ENCODE measurements at regions not wholly inside any gene's neighbourhood (a gene's known extent, or its start where the extent isn't known, plus 50 kb on each side); places are given as distances from the start of the nearest gene placed in this dataset.

DNA sequence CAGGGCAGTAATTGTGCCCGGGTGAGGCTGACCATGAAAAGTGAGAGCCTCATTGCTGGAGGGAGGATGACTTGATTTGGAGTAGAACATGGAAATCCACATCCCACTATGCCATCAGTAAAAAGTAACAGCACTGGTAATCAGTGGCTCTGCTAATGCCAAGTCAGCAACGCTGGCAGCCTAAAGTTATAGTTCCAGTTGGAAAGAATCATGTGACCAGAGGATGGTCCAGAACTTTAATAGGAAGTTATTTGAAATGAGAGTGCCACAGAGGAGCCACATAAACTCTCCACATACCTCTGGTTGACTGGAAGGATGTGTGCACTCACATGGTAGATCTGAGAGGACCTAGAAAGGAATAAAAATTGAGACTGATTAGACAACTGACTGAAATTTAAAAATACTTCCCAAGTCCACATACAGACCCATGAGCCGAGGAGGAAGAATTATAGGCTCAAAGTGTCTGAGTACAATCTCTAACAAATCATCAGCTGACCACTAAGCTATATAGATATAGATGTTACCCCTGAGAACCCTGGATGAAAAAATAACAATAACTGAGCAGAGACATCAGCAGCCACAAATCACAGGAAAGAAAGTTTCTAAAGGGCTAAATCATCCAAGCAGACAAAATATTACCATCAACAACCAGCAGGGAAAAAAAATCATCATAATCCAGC lies 346.8 kb downstream of the STK39 start:
- no peak for ATAC-seq
- DNase-seq, result no peak
- intact Hi-C loops (cut with micrococcal nuclease), result no loop called here

DNA sequence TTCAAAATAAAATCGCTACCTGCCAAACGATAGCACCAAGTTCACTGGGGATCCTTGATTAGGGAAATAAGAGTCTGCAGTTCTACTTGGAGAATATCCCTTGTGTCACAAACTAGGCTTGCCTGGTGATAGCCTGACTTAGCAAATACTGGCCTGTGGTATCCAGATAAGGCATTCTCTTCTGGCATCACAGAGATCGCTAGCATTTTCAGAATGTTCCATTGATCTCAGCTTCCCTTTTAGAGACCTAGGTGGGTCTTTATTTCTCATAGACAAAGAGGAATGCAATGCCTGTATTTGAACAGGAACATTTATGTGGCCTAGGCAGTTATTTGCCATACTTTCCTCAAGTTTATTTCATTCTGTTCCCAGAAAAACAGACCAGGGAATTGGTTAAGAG lies 349.1 kb downstream of the STK39 start:
- DNase-seq (no peak), ATAC-seq (no peak)

DNA sequence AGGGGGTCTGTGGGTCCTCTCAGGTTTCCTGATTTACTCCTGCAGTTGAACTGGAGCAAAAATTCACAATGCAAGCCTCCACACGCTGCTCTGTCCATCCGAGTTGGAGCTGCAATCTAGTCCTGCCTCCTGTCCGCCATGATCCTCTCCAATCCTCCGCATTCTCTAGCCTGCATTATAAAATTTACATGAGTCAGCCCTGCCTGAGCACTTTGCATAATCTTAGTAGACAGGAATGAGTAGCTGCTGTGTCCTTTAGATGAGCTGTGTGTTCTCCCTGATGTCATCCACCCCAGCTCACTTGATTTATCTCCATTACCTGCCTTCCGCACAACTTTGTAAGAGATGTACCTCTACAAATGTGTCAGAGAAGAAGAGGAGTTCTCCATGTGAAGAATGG lies 355.6 kb downstream of the STK39 start:
- intact Hi-C loops (cut with micrococcal nuclease), result no loop called here
- ATAC-seq, result no peak
- DNase-seq, result no peak

More for the DNA sequence above, 349.1 kb downstream of the STK39 start:
- intact Hi-C loops (cut with micrococcal nuclease), result no loop called here

DNA sequence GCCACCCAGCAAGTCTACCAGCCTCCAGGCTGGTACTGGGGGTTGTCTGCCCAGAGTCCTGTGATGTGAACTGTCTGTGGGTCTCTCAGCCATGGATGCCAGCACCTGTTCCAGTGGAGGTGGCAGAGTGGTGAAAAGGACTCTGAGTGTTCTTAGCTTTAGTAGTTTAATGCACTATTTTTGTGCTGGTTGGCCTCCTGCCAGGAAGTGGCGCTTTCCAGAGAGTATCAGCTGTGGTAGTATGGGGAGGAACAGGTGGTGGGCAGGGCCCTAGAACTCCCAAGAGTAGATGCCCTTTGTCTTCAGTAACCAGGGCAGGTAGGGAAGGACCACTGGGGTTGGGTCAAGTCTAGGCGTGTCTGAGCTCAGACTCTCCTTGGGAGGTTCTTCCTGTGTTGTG lies 356.7 kb downstream of the STK39 start:
- intact Hi-C loops (cut with micrococcal nuclease), result no loop called here

DNA sequence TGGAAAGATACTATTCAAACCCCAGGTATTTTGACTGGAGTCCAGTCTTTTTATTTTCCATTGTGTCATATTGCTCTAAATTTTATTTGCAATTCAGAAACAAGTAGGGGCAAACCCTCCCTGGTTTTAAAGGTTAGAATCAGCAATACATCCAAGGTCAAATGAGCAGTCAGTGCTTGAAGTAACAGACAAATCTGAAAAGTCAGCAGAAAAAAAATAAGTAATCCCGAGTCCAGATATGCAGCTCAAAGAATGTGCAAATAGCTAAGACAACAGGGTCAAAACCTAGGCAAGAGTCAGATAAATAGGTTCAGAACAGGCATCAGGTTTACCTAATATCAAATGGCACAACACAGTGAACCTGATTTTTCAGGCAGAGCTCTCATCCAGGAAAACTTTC lies 367.0 kb downstream of the STK39 start:
- intact Hi-C loops (cut with micrococcal nuclease), result no loop called here
- DNase-seq (no peak), ATAC-seq (no peak)

More for the DNA sequence above, 356.7 kb downstream of the STK39 start:
- ATAC-seq, result no peak
- DNase-seq, result no peak

DNA sequence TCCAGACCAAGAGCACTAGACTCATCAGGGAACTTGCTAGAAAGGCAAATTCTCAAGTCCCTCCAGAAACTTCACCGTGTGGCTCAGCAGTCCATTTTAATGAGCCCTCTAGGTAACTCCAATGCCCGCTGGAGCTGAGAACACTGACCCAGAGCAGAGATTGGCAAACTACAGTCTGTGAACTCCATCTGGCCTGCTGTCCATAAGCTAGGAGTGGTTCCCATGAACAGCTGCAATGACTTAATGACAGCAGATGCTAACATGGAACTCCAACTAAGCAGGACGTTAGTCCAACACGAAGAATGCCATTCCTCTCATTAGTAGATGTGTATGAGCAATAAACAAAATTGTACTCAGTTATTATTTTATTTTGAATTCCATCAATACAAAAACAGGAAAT lies 371.9 kb downstream of the STK39 start:
- no peak for ATAC-seq

DNA sequence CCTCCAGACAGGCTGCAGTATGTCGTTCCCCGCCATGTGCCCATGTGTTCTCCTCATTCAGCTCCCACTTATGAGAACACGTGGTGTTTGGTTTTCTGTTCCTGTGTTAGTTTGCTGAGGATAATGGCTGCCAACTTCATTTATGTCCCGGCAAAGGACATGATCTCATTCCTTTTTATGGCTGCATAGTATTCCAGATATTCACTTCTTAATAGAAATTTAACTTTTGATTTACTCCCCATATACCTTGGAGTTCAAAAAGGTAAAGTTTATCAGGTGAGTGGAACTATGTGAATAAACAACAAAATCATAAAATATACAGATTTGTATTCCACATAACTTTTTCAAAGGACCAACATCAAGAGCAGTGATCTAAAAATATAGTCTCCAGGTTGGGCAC lies 372.6 kb downstream of the STK39 start:
- DNase-seq (no peak), ATAC-seq (no peak)
- intact Hi-C loops (cut with micrococcal nuclease), result no loop called here

More for the DNA sequence above, 371.9 kb downstream of the STK39 start:
- DNase-seq, result no peak
- intact Hi-C loops (cut with micrococcal nuclease), result no loop called here

DNA sequence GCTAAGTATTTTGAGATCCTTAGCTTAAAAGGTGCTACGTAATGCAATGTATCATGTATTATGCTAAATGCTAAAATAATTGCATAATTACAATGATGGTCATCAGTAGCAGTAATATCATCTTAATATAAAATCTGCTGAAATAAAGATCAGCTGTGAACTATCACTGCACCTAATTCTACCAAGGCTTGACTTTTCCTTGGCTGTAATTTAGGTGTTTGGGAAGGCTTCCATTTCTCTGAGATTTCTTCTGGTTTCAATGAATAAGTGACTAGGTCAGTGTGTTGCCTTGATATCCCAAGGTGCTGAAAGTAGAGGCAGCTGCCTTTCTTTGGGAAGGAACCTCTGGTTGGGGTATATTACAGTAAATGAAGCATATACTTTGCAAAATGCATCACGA lies 376.1 kb downstream of the STK39 start:
- intact Hi-C loops (cut with micrococcal nuclease), result no loop called here
- DNase-seq, result no peak
- ATAC-seq, result no peak

DNA sequence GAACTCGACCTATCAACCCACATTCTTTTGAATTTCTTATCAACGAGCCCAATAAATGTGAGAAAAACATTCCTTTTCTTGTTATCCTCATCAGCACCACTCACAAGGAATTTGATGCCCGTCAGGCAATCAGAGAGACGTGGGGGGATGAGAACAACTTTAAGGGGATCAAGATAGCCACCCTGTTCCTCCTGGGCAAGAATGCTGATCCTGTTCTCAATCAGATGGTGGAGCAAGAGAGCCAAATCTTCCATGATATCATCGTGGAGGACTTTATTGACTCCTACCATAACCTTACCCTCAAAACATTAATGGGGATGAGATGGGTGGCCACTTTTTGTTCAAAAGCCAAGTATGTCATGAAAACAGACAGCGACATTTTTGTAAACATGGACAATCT lies 378.2 kb downstream of the STK39 start:
- no peak for ATAC-seq

DNA sequence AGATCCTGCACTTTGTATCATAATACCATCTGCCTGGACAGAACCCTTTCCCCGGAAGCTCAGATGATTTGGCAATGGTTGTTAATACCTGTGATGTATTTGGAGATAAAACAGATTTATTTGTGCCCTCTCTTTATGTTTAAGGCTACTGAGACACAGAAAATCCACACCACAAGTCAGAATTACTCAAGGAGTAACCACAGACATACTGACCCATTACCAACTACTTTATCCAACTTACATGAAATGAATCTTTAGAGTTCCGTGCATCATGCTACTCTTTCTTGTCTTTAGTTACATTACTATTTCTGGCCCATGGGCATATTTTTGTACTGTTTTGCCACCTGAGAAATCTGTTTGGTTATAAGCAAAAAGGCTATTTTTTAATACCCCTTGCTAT lies 384.0 kb downstream of the STK39 start:
- intact Hi-C loops (cut with micrococcal nuclease), result no loop called here
- DNase-seq (no peak), ATAC-seq (no peak)

More for the DNA sequence above, 378.2 kb downstream of the STK39 start:
- intact Hi-C loops (cut with micrococcal nuclease), result no loop called here
- no peak for DNase-seq

DNA sequence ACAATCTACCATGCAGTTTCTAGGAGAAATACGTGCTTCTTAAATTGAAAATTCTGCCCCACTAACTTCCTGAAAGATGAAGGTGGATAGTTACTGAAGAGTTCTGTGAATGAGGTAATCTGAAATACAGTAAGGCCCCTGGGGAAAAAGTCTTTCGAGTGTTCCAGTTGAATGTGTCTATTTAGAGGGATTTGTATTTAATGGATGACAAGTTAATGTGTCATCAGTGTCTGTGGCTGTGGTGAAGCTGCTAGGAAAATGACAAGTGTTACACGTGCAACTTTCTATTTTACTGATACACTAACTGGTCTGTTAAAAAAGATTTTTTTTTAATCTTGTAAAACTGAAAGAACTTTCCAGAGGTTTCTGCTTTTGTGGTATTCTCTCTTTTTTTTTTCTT lies 384.6 kb downstream of the STK39 start:
- ATAC-seq (no peak), DNase-seq (no peak)
- intact Hi-C loops (cut with micrococcal nuclease), result no loop called here

DNA sequence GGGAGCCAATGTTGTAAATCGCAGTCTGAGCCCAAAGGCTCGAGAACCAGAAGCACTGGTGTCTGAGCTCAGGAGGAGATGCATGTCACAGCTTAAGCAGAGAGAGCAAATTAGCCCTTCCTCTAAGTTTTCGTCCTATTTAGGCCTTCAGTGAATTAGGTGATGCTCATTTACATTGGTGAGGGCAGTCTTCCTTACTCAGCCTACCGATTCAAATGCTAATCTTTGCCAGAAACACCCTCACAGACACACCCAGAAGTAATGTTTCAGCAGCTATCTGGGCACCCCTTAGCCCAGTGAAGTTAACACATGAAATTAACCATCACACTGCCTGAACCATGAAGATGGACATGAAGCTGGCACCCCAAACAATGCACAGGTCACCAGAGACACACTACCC lies 385.1 kb downstream of the STK39 start:
- intact Hi-C loops (cut with micrococcal nuclease), result no loop called here
- ATAC-seq, result no peak
- DNase-seq, result no peak

DNA sequence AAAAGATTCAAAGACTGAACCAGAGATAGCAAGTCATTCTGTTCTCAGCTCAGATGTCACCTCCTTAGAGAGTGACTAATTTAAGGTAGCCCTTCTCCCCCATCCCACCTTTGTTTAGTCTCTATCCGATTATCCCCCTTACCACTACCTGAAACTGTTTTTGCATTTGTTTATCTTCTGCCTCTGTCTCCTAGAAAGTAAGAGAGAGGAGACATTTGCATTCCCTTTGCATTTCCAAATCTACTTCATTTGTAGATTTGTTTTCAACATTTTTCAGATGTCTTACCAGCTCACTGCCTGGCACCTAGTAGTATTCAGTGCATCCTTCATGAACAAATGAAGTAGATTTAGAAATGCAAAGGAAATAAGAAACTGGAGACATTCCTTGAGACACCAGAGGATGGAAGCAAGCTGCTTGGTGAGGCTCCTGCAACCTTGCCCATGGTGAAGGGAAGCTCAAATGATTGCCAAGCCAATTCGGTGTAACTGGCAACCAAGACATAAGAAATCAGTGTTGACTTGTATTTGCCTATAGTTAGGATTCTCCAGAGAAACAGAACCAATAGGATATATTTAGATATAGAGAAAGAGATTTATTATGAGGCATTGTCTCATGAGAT lies 385.7 kb downstream of the STK39 start:
- intact Hi-C loops (cut with micrococcal nuclease), result no loop called here
- DNase-seq, result no peak
- ATAC-seq, result no peak

DNA sequence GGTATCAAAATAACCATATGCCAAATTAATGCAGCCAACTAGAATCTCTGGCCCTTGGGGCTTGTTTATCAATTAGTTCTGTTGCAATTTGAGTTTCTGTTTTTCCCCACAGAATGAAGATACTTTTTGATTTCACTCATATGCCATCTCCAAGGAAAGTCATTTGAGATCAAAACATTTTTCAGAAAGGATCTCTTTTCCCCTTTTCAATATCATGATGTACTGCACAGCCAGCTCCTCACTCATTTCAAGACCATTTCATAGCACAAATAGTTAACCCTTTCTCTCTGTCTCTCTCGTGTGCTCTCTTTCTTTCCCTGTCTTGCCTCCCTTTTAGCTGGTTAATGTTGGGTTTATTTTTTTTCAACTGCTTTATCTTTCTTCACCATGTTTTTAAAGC lies 387.3 kb downstream of the STK39 start:
- intact Hi-C loops (cut with micrococcal nuclease), result no loop called here
- ATAC-seq (no peak), DNase-seq (no peak)

DNA sequence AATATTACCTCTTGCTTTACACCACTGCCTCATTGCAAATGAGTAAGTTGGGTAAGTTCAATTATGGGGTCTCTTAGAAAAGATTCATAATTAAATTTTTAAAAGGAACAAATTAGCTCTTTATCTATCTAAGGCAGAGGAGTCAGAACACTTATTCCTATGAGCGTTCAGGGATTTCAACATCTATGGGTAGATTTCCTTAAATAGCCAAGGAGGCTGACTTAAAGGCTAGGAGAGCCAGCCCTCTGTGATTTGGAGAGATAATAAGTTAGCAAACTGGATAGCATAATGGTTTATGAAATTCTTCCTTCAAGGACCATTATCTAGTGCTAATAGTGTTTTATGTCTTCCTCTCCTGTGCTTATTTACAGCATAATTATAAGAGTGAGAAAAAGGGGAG lies 387.7 kb downstream of the STK39 start:
- DNase-seq (no peak), ATAC-seq (no peak)
- intact Hi-C loops (cut with micrococcal nuclease), result no loop called here

DNA sequence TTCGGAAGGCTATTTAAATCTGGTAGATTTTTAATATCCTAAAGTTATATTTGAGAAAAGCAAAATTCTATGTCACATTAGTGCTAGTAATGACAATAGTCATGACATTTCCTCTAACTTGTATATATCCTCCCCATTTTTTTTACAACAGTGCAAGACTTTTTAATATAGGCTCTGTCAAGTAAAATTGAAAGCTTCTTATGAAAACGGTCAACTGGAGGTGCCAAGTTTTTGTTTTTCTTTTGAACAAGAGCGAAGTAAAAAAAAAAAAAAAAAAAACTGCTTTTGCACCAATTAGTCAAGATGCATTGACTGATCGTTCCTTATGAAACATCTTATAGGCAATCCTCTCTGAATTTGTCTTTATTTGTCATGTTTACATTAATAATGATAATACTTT lies 389.3 kb downstream of the STK39 start:
- DNase-seq (no peak), ATAC-seq (no peak)
- intact Hi-C loops (cut with micrococcal nuclease), result no loop called here

DNA sequence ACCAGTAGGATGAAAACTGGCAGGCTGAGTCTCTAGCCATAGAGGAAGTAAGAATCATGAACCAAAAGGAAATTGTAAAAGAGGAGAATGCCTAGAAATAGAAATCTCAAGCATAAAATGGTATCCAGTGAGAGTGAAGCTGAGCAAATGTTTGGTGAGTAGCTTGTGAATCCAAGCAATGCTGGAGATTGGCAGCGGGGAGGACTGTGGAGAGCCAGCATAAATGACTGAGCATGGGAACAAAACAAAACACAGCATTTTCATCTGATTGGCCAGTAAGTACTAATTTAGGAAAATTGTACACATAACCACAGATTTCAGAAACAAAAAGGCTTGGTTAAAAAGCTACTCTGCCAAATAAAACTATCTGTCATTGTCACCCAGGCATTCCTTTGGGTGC lies 390.0 kb downstream of the STK39 start:
- ATAC-seq (no peak), DNase-seq (no peak)
- intact Hi-C loops (cut with micrococcal nuclease), result no loop called here

DNA sequence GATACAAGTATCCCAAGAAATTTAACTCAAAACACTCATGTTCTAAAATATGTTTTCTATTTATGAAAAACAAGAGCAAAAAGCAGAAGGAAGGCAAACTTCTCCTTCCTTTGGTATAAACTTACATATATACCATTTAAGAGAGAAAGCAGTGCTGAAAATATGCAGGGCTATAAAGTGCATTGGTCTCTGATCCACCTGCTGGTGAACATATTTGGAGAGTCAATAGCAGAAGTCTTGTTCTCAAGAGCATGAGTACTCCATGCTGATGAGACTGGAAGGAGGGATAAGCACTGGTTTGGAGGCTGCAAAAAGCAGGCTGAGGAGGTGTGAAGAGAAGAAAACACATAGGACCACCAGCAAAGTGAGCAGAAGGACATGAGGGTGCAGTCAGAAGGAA lies 391.2 kb downstream of the STK39 start:
- DNase-seq (no peak), ATAC-seq (no peak)
- intact Hi-C loops (cut with micrococcal nuclease), result no loop called here

DNA sequence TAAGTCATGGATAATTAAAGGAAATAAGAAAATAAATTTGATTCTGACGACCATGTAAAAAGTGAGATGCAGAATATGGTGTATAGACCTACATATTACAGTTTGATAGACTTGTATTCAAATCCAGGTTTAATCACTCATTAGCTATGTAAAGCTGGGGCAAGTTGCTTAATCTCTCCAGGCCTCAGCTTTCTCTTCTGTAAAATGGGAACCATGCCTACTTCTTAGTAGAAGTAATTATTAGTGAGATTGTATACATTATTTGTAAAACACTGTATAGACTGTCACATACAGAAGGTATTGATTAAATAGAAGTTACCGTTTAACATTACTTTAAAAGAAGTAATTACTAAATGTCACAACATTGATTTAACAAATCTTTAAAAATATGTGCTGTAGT lies 392.2 kb downstream of the STK39 start:
- intact Hi-C loops (cut with micrococcal nuclease), result no loop called here
- DNase-seq (no peak), ATAC-seq (no peak)

DNA sequence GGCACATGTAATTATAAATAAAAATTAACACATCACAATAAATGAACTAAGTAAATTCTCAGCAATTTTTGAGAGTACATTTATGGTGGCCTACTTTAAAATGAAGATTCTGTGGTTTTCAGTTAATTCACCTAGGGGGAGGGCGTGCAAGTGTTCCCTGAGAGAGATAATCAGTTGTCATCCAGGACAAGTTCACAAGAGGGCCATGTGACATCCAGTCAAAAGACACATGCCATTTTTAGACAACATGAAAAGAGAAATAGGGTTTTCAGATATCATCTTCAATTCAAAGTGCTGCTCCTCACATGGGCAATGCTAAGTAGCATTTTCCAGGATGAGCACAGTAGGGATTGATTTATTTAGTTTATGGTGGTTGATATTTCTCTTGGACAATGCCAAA lies 393.7 kb downstream of the STK39 start:
- intact Hi-C loops (cut with micrococcal nuclease), result no loop called here
- ATAC-seq, result no peak
- DNase-seq, result no peak

DNA sequence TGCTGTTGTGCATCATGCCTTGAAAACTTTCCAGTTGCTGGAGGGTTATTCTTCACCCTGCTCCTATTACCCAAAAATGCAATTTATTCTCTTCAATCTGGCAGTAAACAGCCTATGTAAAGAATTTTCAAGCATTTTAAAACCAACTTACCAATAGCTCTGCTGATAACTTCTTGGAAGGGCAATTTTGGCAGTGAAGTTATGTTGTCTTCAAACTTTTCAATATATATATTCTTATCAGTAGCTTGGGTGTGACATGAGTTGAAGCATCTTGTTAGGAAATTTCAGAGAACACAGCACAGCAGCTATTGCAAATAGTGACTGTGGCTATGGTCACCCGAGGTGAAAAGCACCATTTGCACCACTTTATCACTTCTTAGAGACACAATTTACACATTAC lies 395.5 kb downstream of the STK39 start:
- no peak for ATAC-seq
- DNase-seq, result no peak
- intact Hi-C loops (cut with micrococcal nuclease), result no loop called here
